Activated T-cell treated with anti-CD3 and anti-CD28 coated beads for 48 hours (primary cell): ENCODE measurements at regions not wholly inside any gene's neighbourhood (a gene's known extent, or its start where the extent isn't known, plus 50 kb on each side); places are given as distances from the start of the nearest gene placed in this dataset.
"Not testable (repeated sequence)": the region's sequence is repeated elsewhere in the genome, so short reads cannot be mapped to it uniquely, and the experiment has no call there.

Source experiments
- DNase-seq: peaks from one replicate; pipeline ENCODE4 v3.0.0-alpha.2; 2020; ENCODE audit warnings: low read depth

DNA sequence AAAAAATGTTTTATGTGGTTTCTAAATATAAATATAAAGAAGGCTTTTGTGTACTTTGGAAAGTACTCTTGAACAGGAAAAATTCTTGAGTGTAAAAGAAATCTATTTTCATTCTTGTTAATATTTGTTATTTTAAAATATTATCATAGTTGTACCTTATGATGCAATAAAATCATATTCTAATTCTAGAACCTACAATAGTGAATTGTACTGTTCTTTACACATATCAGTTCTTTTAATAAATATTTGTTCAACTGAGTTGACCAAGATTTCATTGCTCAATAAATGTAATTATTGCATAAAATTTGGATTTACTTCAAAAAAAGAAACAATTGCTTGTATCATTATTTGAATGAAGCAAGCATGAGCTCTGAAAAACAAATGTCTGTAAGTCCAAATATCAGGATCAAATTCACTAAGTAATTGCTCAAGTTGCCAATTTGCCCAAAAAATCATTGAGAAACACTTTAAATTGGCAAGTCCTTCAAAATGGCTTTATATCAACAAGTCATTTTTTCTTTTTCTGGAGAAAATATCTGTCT lies 191.6 kb upstream of the SLC16A7 start:
- no peak for DNase-seq

DNA sequence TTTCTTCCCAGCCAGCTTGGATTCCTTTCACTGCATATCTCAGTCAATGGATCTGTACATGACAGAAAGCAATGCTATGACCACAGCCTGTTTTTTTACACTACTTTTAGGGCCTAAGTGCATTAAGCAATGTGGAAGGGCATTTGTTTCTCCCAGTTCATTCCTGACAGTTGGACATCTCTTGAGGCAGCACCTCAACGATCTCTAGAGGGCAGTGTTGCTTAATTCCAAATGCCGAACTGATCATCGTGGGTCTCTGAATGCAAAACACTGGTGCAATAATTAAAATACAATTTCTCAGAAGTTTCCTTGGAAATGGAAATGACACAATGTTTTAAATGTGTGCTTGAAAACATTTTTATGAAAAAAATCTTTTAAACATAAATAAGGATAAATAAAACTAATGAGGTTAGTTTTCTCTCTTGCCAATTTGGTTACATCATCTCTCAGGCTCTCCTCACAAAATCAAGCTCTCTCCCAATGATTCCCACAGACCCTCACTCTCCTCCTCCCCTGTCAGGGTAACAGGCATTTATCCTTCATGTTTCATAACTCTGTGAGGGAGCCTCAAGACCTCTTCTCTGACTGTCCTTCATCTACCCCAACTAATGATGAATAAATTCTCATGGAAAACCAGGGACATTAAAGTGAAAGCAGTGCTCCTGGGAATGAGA lies 192.4 kb upstream of the SLC16A7 start:
- no peak for DNase-seq

DNA sequence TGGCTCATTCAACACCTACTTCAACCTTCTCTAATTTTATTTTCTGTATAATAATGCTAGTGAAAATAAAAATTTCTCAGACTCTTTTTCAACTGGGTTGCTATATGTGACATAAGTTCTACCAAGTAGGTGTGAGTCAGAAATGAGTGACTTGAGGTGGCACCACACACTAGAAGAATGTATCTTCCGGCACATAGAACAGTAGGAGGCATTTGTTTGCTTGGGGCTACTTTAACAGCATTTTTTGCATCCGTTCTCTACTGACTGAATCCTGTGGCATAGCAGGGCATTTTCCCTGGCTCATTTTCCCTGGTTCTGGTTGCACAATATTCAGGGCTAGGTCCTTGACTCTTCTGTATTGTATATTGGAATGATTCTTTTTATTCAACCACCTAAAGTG lies 194.0 kb upstream of the SLC16A7 start:
- no peak for DNase-seq

DNA sequence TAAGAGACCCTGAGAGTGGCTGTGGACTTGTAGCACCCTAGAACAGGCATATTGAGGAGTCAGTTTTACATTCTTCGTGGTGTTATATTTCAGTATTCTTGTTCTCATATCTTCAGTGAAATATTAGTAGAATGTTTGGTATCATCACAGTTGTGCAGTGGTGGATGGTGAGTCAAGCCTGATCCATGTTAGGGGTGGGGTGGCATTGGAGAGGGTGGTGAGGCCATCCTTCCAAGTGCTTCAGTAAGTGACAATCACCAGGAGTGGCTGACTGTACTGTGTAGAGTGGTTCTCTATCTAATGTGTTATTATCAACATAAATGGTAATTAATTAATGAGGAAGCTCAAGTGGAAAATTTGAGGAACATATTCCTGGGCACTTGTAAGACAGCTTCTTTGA lies 197.7 kb upstream of the SLC16A7 start:
- DNase-seq, result no peak

DNA sequence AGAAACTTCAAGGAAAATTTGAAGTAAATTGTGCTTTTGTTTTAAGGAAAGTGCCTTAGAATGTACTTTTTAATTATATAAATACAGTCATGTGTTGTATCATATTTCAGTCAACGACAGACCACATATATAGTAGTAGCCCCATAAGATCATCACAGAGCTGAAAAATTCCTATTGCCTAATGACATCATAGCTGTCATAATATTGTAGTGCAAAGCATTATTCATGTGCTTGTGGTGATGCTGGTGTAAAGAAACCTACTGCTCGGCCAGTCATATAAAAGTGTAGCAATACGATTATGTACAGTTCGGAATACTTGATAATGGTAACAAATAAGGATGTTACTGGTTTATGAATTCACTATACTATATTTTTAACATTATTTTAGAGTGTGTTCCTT lies 198.9 kb upstream of the SLC16A7 start:
- DNase-seq, result no peak

DNA sequence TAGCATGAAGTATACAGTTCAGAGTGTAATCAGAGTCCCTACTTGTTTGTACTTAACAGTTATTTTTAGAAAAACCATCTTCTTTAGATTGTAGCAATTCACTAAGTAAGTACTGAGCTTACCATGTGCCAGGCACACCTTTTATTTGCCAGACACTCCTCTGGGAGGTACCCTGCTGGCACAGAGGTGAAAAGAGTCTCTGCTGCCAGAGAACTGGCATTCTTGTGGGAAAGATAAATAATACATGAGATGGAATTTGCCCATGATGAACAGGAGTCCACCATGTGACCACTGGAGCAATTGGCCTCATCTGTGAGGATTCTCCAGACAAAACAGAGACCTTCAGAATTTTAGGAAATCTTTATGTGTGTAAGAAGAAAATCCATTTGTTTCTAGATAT lies 199.3 kb upstream of the SLC16A7 start:
- DNase-seq, result no peak

DNA sequence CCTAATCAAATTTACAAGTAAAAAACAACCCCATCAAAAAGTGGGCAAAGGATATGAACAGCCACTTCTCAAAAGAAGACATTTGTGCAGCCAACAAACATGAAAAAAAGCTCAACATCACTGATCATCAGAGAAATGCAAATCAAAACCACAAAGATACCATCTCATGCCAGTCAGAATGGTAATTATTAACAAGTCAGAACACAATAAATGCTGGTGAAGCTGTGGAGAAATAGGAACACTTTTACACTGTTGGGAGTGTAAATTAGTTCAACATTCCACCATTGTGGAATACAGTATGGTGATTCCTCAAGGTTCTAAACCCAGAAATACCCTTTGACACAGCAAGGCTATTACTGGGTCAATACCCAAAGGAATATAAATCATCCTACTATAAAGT lies 200.5 kb upstream of the SLC16A7 start:
- not testable (repeated sequence) for DNase-seq

DNA sequence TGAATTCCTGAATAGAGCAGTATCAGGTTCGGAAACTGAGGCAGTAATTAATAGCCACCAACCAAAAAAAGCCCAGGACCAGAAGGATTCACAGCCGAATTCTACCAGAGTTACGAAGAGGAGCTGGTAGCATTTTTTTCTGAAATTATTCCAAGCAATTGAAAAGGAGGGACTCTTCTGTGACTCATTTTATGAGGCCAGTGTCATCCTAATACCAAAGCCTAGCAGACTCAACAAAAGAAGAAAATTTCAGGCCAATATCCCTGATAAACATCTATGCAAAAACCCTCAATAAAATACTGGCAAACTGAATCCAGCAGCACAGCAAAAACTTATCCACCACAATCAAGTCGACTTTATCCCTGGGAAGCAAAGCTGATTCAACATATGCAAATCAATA lies 202.3 kb upstream of the SLC16A7 start:
- DNase-seq, result no peak

DNA sequence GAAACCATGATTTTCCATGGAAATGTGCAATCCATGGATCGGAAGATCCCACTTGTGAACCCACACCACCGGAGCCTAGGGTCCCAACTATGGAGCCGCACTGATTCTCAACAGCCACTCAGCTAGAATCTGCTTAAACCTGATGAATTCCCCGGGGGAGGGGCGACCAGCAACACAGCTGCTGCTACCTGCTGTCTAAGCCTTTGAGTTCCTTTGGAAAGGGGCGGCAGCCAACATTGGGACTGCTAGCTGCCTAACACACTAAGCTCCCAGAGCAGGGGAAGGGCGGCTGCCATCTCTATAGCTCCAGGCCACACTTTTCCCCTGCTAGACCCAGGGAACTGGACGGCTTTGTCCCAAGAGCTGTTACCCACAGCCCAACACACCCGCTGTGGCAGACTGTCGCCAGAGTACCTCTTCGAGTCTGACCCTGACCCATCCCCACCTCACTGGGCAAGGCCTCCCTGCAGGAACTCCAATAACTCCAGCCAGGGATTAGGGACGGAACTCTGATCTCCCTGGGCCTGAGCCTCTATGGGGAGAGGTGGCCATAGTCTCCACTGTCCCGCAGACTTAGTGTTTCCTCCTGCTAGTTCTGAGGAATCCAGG lies 205.8 kb upstream of the SLC16A7 start:
- DNase-seq, result no peak

DNA sequence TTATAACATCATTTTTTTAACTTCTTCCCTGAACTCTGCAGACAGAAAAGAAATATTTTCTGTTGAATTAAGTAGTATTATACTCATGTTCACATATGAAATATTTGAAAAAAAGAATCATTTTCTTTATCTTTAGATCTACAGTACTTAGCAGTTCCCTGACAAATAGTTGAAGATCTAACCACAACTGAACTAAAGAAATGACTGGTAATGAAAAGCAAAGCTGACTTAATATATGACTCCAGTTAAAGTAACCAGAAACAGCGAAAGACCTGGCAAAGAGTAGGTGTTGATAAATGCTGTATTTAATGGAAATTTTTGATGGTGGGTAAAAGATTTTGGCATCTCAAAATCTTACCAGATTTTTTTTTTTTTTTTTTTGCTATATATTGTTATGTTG lies 207.1 kb upstream of the SLC16A7 start:
- no peak for DNase-seq

DNA sequence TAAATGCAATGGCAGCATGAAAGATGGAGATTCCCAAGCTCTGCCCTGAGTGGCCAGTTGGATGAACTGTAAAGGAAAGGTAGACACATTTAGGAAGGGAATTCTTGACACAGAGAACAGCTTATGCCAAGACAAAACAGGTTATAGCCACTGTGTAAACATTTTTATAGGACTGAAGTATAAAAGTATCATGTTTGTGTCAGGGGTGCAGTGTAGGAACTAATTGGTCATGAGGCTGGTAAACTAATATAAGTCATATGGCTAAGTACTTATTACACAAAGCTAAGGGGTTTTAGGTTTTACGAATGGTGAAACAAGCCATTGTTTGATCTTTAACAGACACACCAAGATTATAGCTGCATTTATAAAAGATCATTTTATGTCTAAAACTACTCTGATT lies 207.7 kb upstream of the SLC16A7 start:
- DNase-seq, result no peak

DNA sequence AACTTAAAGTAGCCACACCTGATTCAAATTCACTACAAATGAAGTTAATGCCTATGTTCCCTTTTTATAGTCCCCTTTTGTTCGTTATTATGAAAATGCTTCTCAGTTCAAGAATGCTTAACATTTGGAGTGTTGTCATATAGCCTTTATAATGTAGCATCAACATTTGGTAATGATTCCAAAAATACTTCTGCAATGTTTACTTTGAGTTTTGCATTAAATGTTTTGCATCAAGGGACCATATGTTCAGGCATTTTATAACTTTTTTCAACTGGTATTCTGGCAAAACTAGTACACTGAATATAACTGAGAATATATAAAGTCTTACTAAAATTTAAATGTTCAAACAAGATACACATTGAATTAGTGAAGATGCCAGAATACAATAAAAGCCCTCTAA lies 209.6 kb upstream of the SLC16A7 start:
- no peak for DNase-seq

DNA sequence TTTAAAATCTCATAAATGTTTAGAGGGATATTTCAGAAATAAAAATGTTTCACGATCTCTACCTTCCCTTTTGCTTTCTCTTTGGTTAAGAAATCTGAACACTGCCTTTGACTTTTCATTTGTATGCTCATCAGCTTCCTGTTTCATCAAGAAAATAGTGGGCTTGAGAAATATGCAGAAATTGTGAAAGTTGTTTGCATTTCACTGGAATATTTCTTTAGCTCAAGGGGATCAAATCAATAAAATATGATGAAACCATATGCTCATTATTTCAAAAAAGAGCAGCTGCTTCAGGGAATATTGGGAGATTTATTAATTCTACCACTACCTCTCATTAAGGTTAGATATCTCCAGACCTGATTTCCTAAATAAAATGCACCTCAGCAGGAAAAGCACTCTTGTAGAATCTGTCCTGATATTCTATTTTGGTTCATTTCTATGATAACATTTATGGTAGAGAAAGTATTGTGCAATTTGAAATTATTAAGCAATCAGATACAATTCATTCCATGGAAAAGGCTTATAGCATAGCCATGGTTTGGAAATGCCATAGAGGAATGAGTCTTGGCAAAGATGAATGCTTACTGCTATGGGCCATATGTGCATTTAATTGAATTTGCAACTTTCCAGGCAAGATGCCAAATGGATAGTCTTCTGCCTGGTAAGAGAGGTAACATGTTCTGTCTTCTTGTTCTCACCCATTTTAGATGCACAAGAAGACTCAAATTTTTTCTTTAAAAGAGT lies 212.6 kb upstream of the SLC16A7 start:
- DNase-seq, result no peak

DNA sequence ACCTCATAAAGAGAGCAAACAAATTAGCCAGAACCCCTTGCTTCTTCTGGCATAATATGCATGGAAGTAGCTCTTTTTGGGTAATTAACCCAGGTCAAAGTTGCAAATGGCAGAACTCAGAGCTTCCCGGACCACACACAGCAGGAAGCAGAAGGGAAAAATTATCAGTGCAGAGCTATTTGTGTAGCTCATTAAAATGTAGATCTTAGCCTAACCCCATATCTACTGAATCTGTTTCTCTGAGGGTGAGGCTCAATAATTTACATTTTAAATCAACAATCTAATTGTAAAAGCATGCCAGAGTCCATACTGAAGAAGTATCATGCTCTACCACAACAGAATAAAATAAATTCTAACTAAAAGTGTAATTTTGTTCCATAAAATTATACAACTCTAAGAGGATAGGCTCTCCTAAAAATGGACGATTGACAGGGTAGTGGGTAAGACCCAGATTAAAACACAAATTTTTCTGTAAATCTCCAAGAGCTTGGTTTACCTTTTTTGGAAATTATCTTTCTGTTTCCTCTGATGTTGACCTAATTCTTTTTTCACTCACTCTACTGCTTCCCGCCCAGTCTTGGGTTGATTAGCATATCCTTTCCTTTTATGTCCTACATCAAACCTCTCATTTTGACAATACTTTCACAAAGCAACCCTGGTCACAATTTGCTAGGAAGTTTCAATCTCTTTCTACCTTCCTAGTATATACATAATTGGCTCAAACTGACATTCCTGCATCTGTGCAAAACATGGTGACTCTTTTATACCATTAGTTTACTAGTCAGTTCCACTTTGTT lies 213.3 kb upstream of the SLC16A7 start:
- no peak for DNase-seq

DNA sequence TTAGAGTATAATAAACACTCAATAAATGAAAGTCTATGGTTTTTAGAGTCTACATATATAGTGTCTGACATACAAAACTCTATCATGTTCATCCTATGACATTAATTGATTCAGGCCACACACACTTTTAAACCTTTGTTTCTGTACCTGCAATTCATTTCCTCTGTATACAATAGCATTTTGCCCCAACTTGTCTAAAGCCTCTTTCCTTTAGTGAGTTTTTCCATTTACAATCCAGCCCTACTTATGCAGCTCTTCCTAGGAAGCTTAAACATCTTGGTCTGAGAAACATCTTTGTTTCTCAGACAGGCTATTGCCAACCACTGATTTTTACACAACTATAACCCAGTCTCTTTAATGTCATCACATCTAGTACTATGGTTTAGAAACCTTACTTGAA lies 214.7 kb upstream of the SLC16A7 start:
- DNase-seq, result no peak

DNA sequence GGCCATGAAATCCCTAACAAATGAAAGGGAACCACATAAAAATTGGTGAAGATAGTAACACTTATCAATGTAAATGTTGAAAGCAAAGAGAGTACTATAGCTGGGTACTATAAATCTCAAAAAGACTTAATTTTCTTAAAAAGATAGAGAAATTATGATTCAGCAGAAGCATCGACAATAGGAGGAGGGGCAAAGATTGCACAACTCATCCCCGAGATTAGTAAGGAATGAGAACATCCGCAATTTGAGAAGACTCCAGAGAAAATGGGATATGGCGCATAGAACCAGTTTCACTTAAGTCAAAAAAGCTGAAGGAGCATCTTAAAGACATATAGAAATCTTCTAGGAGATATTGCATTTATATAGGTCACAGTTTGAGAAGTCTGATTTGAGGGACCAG lies 220.2 kb upstream of the SLC16A7 start:
- DNase-seq, result no peak

DNA sequence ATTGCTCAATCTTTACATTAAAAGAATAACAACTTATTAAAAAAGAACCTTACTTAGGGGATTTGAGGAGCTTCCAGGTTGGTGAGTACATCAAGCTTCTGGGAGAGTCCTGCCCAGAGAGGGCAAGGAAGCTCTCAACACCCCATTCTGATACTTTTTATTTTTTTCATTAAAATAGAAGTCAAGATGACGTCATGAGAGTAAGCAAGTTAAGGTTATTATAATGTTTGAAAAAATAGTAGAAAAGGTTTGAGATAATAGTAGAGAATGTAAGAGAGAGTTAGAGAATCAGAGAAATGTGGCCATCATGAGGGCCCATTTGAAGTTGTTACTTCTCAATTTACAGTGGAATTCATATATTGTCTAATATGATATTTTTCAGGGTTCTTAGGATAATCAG lies 221.0 kb upstream of the SLC16A7 start:
- DNase-seq, result no peak

DNA sequence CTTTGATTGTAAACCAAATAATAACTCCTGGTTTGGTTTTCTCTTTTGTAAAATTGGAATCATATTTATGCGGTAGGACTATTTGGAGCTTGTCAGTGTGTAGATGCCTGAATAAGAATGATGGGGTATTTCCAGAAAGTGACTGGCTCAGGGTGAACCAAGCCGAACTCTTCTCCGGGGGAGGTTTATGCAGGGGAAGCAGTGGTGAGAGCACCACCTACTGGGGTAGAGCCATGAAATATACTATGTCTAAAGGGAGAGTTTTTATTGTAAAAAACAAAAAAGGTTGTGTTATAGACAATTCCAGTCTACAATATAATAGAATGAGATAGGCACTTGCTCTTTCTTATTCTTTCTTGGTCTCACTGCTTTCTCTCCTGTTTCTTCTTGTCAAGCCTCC lies 222.9 kb upstream of the SLC16A7 start:
- DNase-seq, result no peak

DNA sequence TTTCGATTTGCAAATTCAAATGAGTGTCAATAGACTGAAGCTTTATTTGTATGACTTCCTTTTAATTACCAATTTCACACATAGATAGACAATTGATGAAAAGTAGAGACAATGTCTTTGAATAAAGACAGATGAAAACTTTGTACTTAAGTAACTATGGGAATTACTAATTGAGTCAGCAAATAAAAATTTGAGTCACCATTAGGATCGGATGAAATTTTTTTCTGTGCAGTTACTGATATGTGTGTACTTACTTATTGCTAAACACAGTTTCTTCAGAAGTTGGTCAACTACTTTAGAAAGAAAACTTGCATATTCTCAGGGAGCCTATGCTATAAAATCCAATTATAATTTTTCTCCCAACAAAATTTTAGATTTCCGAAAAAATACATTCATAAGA lies 224.9 kb upstream of the SLC16A7 start:
- DNase-seq, result no peak

DNA sequence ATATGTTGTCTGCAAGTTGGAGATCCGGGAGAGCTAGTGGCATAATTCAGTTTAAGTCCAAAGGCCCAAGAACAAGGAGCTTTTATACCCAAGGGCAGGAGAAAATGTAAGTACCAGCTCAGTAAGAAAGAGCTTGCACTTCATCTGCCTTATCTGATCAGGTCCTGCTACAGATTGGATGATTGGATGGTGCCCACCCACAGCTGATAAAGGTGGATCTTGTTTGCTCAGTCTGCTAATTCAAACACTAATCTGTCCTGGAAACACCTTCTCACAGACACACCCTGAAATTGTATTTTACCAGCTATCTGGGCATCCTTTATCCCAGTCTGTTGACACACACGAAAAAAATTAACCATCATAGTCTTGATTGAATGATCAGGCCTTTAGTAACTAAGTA lies 230.7 kb upstream of the SLC16A7 start:
- no peak for DNase-seq

DNA sequence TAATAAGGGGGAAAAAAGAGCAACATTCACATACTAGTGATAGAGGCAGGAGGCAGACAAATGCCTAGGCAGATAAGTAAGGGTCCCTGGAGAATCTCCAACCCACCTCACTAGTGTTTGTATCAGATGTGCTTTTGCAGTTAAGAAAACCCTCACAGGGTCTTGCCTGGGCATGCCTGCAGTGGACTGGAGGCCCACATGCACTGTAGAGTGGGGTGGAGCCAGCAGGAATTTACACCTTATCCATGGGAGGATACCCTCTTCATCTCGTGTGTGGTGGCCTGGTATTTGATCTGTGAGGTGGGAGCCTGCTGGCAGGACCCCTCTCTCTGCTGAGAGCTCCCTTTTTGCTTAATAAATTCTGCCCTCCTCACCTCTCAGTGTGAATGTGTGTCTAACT lies 238.0 kb upstream of the SLC16A7 start:
- no peak for DNase-seq

DNA sequence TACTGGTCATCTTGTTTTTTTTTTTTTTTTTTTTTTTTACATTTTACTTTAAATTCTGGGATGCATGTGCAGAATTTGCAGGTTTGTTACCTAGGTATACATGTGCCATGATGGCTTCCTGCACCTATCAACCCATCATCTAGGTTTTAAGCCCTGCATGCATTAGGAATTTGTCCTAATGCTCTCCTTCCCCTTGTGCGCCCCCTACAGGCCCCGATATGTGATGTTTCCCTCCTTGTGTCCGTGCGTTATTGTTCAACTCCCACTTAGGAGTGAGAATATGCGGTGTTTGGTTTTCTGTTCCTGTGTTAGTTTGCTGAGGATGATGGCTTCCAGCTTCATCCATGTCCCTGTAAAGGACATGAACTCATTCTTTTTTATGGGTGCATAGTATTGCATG lies 249.6 kb upstream of the SLC16A7 start:
- DNase-seq, result not testable (repeated sequence)

DNA sequence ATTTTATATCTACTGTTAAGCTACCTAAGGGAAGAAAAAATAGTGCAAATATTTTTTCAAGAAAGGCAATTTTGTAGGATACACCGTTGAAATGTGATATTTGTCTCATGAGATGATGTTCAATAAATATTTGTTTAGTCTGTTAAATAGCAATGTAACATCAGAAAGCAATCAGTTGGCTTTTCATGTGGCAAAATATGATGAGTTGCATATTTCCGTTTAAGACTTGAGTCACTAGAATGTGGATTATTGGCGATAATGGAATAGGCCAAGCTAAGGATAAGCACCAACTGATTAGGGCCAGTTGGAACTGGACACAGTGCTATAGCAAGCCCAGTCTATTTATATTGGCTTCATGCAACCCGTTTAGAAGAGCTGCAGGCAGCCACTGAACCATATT lies 250.4 kb upstream of the SLC16A7 start:
- no peak for DNase-seq
